ENCODE measurements at regions not wholly inside any gene's neighbourhood (a gene's known extent, or its start where the extent isn't known, plus 50 kb on each side); places are given as distances from the start of the nearest gene placed in this dataset.
"Not testable (repeated sequence)": the region's sequence is repeated elsewhere in the genome, so short reads cannot be mapped to it uniquely, and the experiment has no call there.

- H3K9me3 ChIP-seq (ENCODE audit: low read depth, low read length): no peaks in the 10 kb centered on the region
- H3K36me3 ChIP-seq (ENCODE audit: insufficient read depth, low read length): no peaks in the 10 kb centered on the region
- no peak overlapping the region for H3K9ac ChIP-seq (ENCODE audit: insufficient read length)
- TF ChIP-seq POLR2AphosphoS5 (IDR thresholded peaks at IDR 0.05; ENCODE audit: borderline replicate concordance, low read depth, low read length) (no peak), FOXP2 (optimal IDR thresholded peaks at IDR 0.05; ENCODE audit: control extremely low read depth, extremely low read length, insufficient read depth) (no peak), EZH2 (IDR thresholded peaks at IDR 0.05) (no peak)
- no peak overlapping the region for H3K4me3 ChIP-seq
- no peak for DNase-seq (ENCODE audit: low read depth, low spot score)
- H3K27ac ChIP-seq: no peak overlapping the region
These were observed 241.4 kb upstream of the NPVF start for GRCh38 chr7:25469669-25470068.

- Histone ChIP-seq H3K9me3 (ENCODE audit: low read depth, low read length) (no peaks in the 10 kb centered on the region), H3K27ac (no peak overlapping the region), H3K9ac (ENCODE audit: insufficient read length) (no peak overlapping the region), H3K36me3 (ENCODE audit: insufficient read depth, low read length) (no peaks in the 10 kb centered on the region), H3K4me3 (no peak overlapping the region)
- DNase-seq (ENCODE audit: low read depth, low spot score): no peak
- TF ChIP-seq EZH2 (IDR thresholded peaks at IDR 0.05) (no peak), POLR2AphosphoS5 (IDR thresholded peaks at IDR 0.05; ENCODE audit: borderline replicate concordance, low read depth, low read length) (no peak), FOXP2 (optimal IDR thresholded peaks at IDR 0.05; ENCODE audit: control extremely low read depth, extremely low read length, insufficient read depth) (no peak)
These were observed 248.7 kb upstream of the NPVF start for GRCh38 chr7:25476863-25477499.

- H3K27ac ChIP-seq; H3K9ac ChIP-seq (ENCODE audit: insufficient read length); H3K9me3 ChIP-seq (ENCODE audit: low read depth, low read length): not testable (repeated sequence)
These were observed 249.9 kb upstream of the NPVF start for GRCh38 chr7:25478221-25478620.

GRCh38 chr7:25478925-25479324 is 250.6 kb upstream of the NPVF start:
- no peak overlapping the region for H3K9ac ChIP-seq (ENCODE audit: insufficient read length)
- TF ChIP-seq FOXP2 (optimal IDR thresholded peaks at IDR 0.05; ENCODE audit: control extremely low read depth, extremely low read length, insufficient read depth): no peak
- no peak for TF ChIP-seq POLR2AphosphoS5 (IDR thresholded peaks at IDR 0.05; ENCODE audit: borderline replicate concordance, low read depth, low read length)
- no peak for TF ChIP-seq EZH2 (IDR thresholded peaks at IDR 0.05)
- no peak overlapping the region for H3K27ac ChIP-seq
- H3K9me3 ChIP-seq (ENCODE audit: low read depth, low read length): no peaks in the 10 kb centered on the region
- no peak for DNase-seq (ENCODE audit: low read depth, low spot score)
- H3K36me3 ChIP-seq (ENCODE audit: insufficient read depth, low read length): no peaks in the 10 kb centered on the region
- H3K4me3 ChIP-seq: no peak overlapping the region

More at GRCh38 chr7:25478221-25478620, 249.9 kb upstream of the NPVF start:
- not testable (repeated sequence) for H3K36me3 ChIP-seq (ENCODE audit: insufficient read depth, low read length); H3K4me3 ChIP-seq; DNase-seq (ENCODE audit: low read depth, low spot score)

- TF ChIP-seq EZH2 (IDR thresholded peaks at IDR 0.05): no peak
- no peak for TF ChIP-seq FOXP2 (optimal IDR thresholded peaks at IDR 0.05; ENCODE audit: control extremely low read depth, extremely low read length, insufficient read depth)
- no peak for TF ChIP-seq POLR2AphosphoS5 (IDR thresholded peaks at IDR 0.05; ENCODE audit: borderline replicate concordance, low read depth, low read length)
- no peak overlapping the region for H3K9ac ChIP-seq (ENCODE audit: insufficient read length)
- DNase-seq (ENCODE audit: low read depth, low spot score): no peak
- H3K27ac ChIP-seq: no peak overlapping the region
- H3K4me3 ChIP-seq: no peak overlapping the region
- no peaks in the 10 kb centered on the region for H3K36me3 ChIP-seq (ENCODE audit: insufficient read depth, low read length)
- no peaks in the 10 kb centered on the region for H3K9me3 ChIP-seq (ENCODE audit: low read depth, low read length)
These were observed 253.6 kb upstream of the NPVF start for GRCh38 chr7:25481891-25482290.

GRCh38 chr7:25482631-25483030 is 254.3 kb upstream of the NPVF start:
- no peak for DNase-seq (ENCODE audit: low read depth, low spot score)
- no peak overlapping the region for H3K9ac ChIP-seq (ENCODE audit: insufficient read length)
- no peaks in the 10 kb centered on the region for H3K36me3 ChIP-seq (ENCODE audit: insufficient read depth, low read length)
- no peaks in the 10 kb centered on the region for H3K9me3 ChIP-seq (ENCODE audit: low read depth, low read length)
- no peak overlapping the region for H3K27ac ChIP-seq
- TF ChIP-seq EZH2 (IDR thresholded peaks at IDR 0.05): no peak
- no peak for TF ChIP-seq POLR2AphosphoS5 (IDR thresholded peaks at IDR 0.05; ENCODE audit: borderline replicate concordance, low read depth, low read length)
- no peak for TF ChIP-seq FOXP2 (optimal IDR thresholded peaks at IDR 0.05; ENCODE audit: control extremely low read depth, extremely low read length, insufficient read depth)
- no peak overlapping the region for H3K4me3 ChIP-seq

GRCh38 chr7:25485026-25485425 is 256.7 kb upstream of the NPVF start:
- no peak for DNase-seq (ENCODE audit: low read depth, low spot score)
- no peak overlapping the region for H3K9ac ChIP-seq (ENCODE audit: insufficient read length)
- no peak overlapping the region for H3K4me3 ChIP-seq
- H3K27ac ChIP-seq: no peak overlapping the region
- H3K36me3 ChIP-seq (ENCODE audit: insufficient read depth, low read length): no peaks in the 10 kb centered on the region
- no peaks in the 10 kb centered on the region for H3K9me3 ChIP-seq (ENCODE audit: low read depth, low read length)
- TF ChIP-seq POLR2AphosphoS5 (IDR thresholded peaks at IDR 0.05; ENCODE audit: borderline replicate concordance, low read depth, low read length) (no peak), FOXP2 (optimal IDR thresholded peaks at IDR 0.05; ENCODE audit: control extremely low read depth, extremely low read length, insufficient read depth) (no peak), EZH2 (IDR thresholded peaks at IDR 0.05) (no peak)

- no peak overlapping the region for H3K27ac ChIP-seq
- no peak for DNase-seq (ENCODE audit: low read depth, low spot score)
- H3K36me3 ChIP-seq (ENCODE audit: insufficient read depth, low read length): no peaks in the 10 kb centered on the region
- TF ChIP-seq FOXP2 (optimal IDR thresholded peaks at IDR 0.05; ENCODE audit: control extremely low read depth, extremely low read length, insufficient read depth) (no peak), EZH2 (IDR thresholded peaks at IDR 0.05) (no peak), POLR2AphosphoS5 (IDR thresholded peaks at IDR 0.05; ENCODE audit: borderline replicate concordance, low read depth, low read length) (no peak)
- H3K9ac ChIP-seq (ENCODE audit: insufficient read length): no peak overlapping the region
- H3K9me3 ChIP-seq (ENCODE audit: low read depth, low read length): no peaks in the 10 kb centered on the region
- H3K4me3 ChIP-seq: no peak overlapping the region
These were observed 258.4 kb upstream of the NPVF start for GRCh38 chr7:25486656-25487055.

GRCh38 chr7:25493805-25494366 is 265.6 kb upstream of the NPVF start:
- no peak overlapping the region for H3K9ac ChIP-seq (ENCODE audit: insufficient read length)
- H3K4me3 ChIP-seq: no peak overlapping the region
- H3K9me3 ChIP-seq (ENCODE audit: low read depth, low read length): no peaks in the 10 kb centered on the region
- no peaks in the 10 kb centered on the region for H3K36me3 ChIP-seq (ENCODE audit: insufficient read depth, low read length)
- TF ChIP-seq POLR2AphosphoS5 (IDR thresholded peaks at IDR 0.05; ENCODE audit: borderline replicate concordance, low read depth, low read length) (no peak), EZH2 (IDR thresholded peaks at IDR 0.05) (no peak)
- no peak overlapping the region for H3K27ac ChIP-seq
- DNase-seq (ENCODE audit: low read depth, low spot score): no peak

Measured in SK-N-MC (cell line).